Stomach (tissue), 4 donors: ENCODE measurements at regions not wholly inside any gene's neighbourhood (a gene's known extent, or its start where the extent isn't known, plus 50 kb on each side); places are given as distances from the start of the nearest gene placed in this dataset.

Experiments used
- CTCF ChIP-seq, 7 experiments: fragments of 450-650 bp in 4 of 7; fragments of 200-600 bp in 3 of 7; sonication (generic) in 3 of 7; IDR thresholded peaks; one replicate each; pipeline ENCODE4 v1.5.1; 2016 to 2019; ENCODE audit warnings: antibody characterized with exemption in 7 of 7, control low read depth in 2 of 7, mild to moderate bottlenecking in 1 of 7
- EP300 ChIP-seq: sonication (generic); formaldehyde crosslinking; IDR thresholded peaks from one replicate; pipeline ENCODE4 v1.6.1; 2017; ENCODE audit warnings: antibody characterized with exemption
- POLR2AphosphoS5 ChIP-seq, 3 donors: sonication (generic); formaldehyde crosslinking; IDR thresholded peaks; one replicate each; pipeline ENCODE4 v1.6.1; 2016; ENCODE audit warnings: antibody characterized with exemption in 3 of 3

GRCh38 chr3:144586382-144586781 is 614.8 kb downstream of the DIPK2A start:
- TF ChIP-seq CTCF (IDR thresholded peaks at IDR 0.05) (no peak), EP300 (no peak), POLR2AphosphoS5 (IDR thresholded peaks at IDR 0.05) (no peak)
